ENCODE measurements at regions not wholly inside any gene's neighbourhood (a gene's known extent, or its start where the extent isn't known, plus 50 kb on each side); places are given as distances from the start of the nearest gene placed in this dataset.

- no peak for TF ChIP-seq SP2 (IDR thresholded peaks at IDR 0.05; ENCODE audit: low read length)
- no peak for TF ChIP-seq YY1 (IDR thresholded peaks at IDR 0.05; ENCODE audit: low read depth, low read length)
- no peak for TF ChIP-seq RNF2 (IDR thresholded peaks at IDR 0.05; ENCODE audit: borderline replicate concordance, low read depth, low read length, missing control alignments, poor library complexity, severe bottlenecking)
- TF ChIP-seq KDM1A (IDR thresholded peaks at IDR 0.05; ENCODE audit: borderline replicate concordance, low read length), result no peak
- TF ChIP-seq EZH2 (IDR thresholded peaks at IDR 0.05; ENCODE audit: low read depth, low read length, severe bottlenecking), result no peak
- no peak for TF ChIP-seq SIRT6 (IDR thresholded peaks at IDR 0.05; ENCODE audit: low read length)
- no peak for TF ChIP-seq RFX5 (IDR thresholded peaks at IDR 0.05; ENCODE audit: borderline replicate concordance, low read depth, low read length)
- TF ChIP-seq SAP30 (IDR thresholded peaks at IDR 0.05; ENCODE audit: insufficient read depth, insufficient replicate concordance, low read length), result no peak
- TF ChIP-seq POLR2A (IDR thresholded peaks at IDR 0.05; ENCODE audit: control extremely low read depth in 1 of 2, low read depth in 2 of 2, low read length in 2 of 2), result no peak
These were observed 144.6 kb upstream of the UBL3 start (continued) for GRCh38 chr13:29994911-29995595.
